ENCODE measurements at regions not wholly inside any gene's neighbourhood (a gene's known extent, or its start where the extent isn't known, plus 50 kb on each side); places are given as distances from the start of the nearest gene placed in this dataset.

GRCh38 chr11:70813651-70814050 lies 415.3 kb downstream of the CTTN start:
- TF ChIP-seq CTCF (IDR thresholded peaks at IDR 0.05; ENCODE audit: borderline replicate concordance, extremely low read depth, low read length, poor library complexity, severe bottlenecking) (no peak), EZH2 (IDR thresholded peaks at IDR 0.05; ENCODE audit: borderline replicate concordance, low read depth, low read length, severe bottlenecking) (no peak)
